PC-3 (cell line): ENCODE measurements at regions not wholly inside any gene's neighbourhood (a gene's known extent, or its start where the extent isn't known, plus 50 kb on each side); places are given as distances from the start of the nearest gene placed in this dataset.

Source experiments
- ATAC-seq: fragments of 200-7000 bp; cut with Tn5 transposase; 2 replicates; pipeline ENCODE4 v1.9.1; 2020; ENCODE audit warnings: mild to moderate bottlenecking, moderate library complexity
- BruUV-seq: library from RNA; stranded (reverse); fragments of 400-500 nt; replicated peaks from 2 replicates; lab custom pipeline; 2021; lab: Mats Ljungman, UMichigan
- CTCF ChIA-PET: fragments of 300-600 bp; sonication (Branson Sonifier 250); formaldehyde crosslinking; loops from one replicate; lab custom pipeline; 2022; ENCODE audit warnings: antibody characterized with exemption; lab: Charles Lee
- POLR2A ChIA-PET: fragments of 300-600 bp; sonication (Branson Sonifier 250); formaldehyde crosslinking; loops from one replicate; lab custom pipeline; 2022; ENCODE audit warnings: antibody characterized with exemption; ENCODE audit not compliant: unreplicated experiment; lab: Charles Lee
- DNase-seq: peaks from one replicate; pipeline ENCODE4 v3.0.0-alpha.2; 2015
- H2AFZ ChIP-seq: fragments of 300-600 bp; sonication (generic); 2 replicates; pipeline ENCODE4 v1.6.0; 2016; ENCODE audit warnings: antibody characterized with exemption, low read length
- H3F3A ChIP-seq: fragments of 300-600 bp; sonication (generic); one replicate; pipeline ENCODE4 v1.6.0; 2017; ENCODE audit warnings: antibody characterized with exemption, low read length, control low read depth, mild to moderate bottlenecking; ENCODE audit not compliant: unreplicated experiment
- H3K27ac ChIP-seq: fragments of 300-600 bp; sonication (generic); 2 replicates; pipeline ENCODE4 v1.5.1; 2016; ENCODE audit warnings: mild to moderate bottlenecking, low read length
- H3K27me3 ChIP-seq: fragments of 300-600 bp; sonication (generic); 2 replicates; pipeline ENCODE4 v1.6.1; 2016; ENCODE audit warnings: low read length, mixed read lengths
- H3K36me3 ChIP-seq: fragments of 300-600 bp; sonication (generic); 2 replicates; pipeline ENCODE4 v1.6.1; 2016; ENCODE audit warnings: low read depth, mixed run types, low read length, mixed read lengths
- H3K4me1 ChIP-seq: fragments of 300-600 bp; sonication (generic); 2 replicates; pipeline ENCODE4 v1.5.1; 2016; ENCODE audit warnings: low read length; ENCODE audit not compliant: insufficient read depth
- H3K4me2 ChIP-seq: fragments of 300-600 bp; sonication (generic); 2 replicates; pipeline ENCODE4 v1.6.0; 2016; ENCODE audit warnings: low read length
- H3K4me3 ChIP-seq: fragments of 300-600 bp; sonication (generic); 2 replicates; pipeline ENCODE4 v1.5.1; 2016; ENCODE audit warnings: mild to moderate bottlenecking, low read length, mixed read lengths
- H3K79me2 ChIP-seq: fragments of 300-600 bp; sonication (generic); 2 replicates; pipeline ENCODE4 v1.6.1; 2017; ENCODE audit warnings: low read length, mixed read lengths
- H3K9ac ChIP-seq: fragments of 300-600 bp; sonication (generic); 2 replicates; pipeline ENCODE4 v1.6.0; 2016; ENCODE audit warnings: mild to moderate bottlenecking, low read length
- H3K9me2 ChIP-seq: fragments of 300-600 bp; sonication (generic); replicated peaks from 2 replicates; pipeline ENCODE4 v1.6.1; 2016; ENCODE audit warnings: mixed run types, low read length, mixed read lengths
- H3K9me3 ChIP-seq: fragments of 300-600 bp; sonication (generic); 2 replicates; pipeline ENCODE4 v1.6.1; 2016; ENCODE audit warnings: low read length, mixed read lengths
- H4K20me1 ChIP-seq: fragments of 300-600 bp; sonication (generic); 2 replicates; pipeline ENCODE4 v1.6.1; 2016; ENCODE audit warnings: low read length, mixed read lengths
- CTCF ChIP-seq: fragments of 300-600 bp; sonication (generic); conservative IDR thresholded peaks from 2 replicates; pipeline ENCODE4 v1.5.1; 2017; ENCODE audit warnings: antibody characterized with exemption, low read depth, mild to moderate bottlenecking, low read length
- EZH2 ChIP-seq: fragments of 300-600 bp; sonication (generic); IDR thresholded peaks from one replicate; pipeline ENCODE4 v1.6.1; 2017; ENCODE audit warnings: antibody characterized with exemption, mild to moderate bottlenecking, low read length; ENCODE audit not compliant: unreplicated experiment
- EZH2phosphoT487 ChIP-seq: fragments of 300-600 bp; sonication (generic); IDR thresholded peaks from 2 replicates; pipeline ENCODE4 v1.6.1; 2018; ENCODE audit warnings: mild to moderate bottlenecking, antibody characterized with exemption, low read length, borderline replicate concordance
- intact Hi-C: fragments of 100-400 bp; cut with micrococcal nuclease; formaldehyde crosslinking; loops from 2 replicates; pipeline ENCODE4 v1.9.0; 2023

GRCh38 chr1:60949826-60950197 lies 132.5 kb upstream of the NFIA start:
- H2AFZ ChIP-seq, result no peak overlapping the region
- H3K27ac ChIP-seq, result no peak overlapping the region
- H3K4me2 ChIP-seq, result no peak overlapping the region
- peaks cover 35% of the 10 kb centered on the region; the same call in 1 of the 2 replicates for H3K27me3 ChIP-seq
- H3K4me3 ChIP-seq, result no peak overlapping the region
- TF ChIP-seq EZH2 (no peak), CTCF (no peak), EZH2phosphoT487 (no peak)
- intact Hi-C loops, result no loop called here
- ChIA-PET POLR2A (no interaction called here), CTCF (no interaction called here)
- H3K9me2 ChIP-seq, result no peaks in the 10 kb centered on the region
- H3F3A ChIP-seq, result no peaks in the 10 kb centered on the region
- H3K4me1 ChIP-seq, result peaks cover 15% of the 10 kb centered on the region
- no peaks in the 10 kb centered on the region for H3K36me3 ChIP-seq
- no TSS peak for BruUV-seq
- H3K9me3 ChIP-seq, result no peaks in the 10 kb centered on the region
- ATAC-seq (no peak), DNase-seq (no peak)
- no peak overlapping the region for H3K9ac ChIP-seq
- no peaks in the 10 kb centered on the region for H4K20me1 ChIP-seq
- no peaks in the 10 kb centered on the region for H3K79me2 ChIP-seq

GRCh38 chr1:60949154-60949825 lies 133.1 kb upstream of the NFIA start:
- CTCF ChIA-PET, result no interaction called here
- Histone ChIP-seq H3K4me3 (no peak overlapping the region), H3K36me3 (no peaks in the 10 kb centered on the region), H2AFZ (no peak overlapping the region), H4K20me1 (no peaks in the 10 kb centered on the region), H3K27me3 (peaks cover 30% of the 10 kb centered on the region; the same call in 1 of the 2 replicates), H3K9me2 (no peaks in the 10 kb centered on the region), H3F3A (no peaks in the 10 kb centered on the region), H3K9ac (no peak overlapping the region), H3K27ac (no peak overlapping the region), H3K4me1 (peaks cover 15% of the 10 kb centered on the region), H3K79me2 (no peaks in the 10 kb centered on the region), H3K9me3 (no peaks in the 10 kb centered on the region), H3K4me2 (no peak overlapping the region)
- ATAC-seq, result no peak
- TF ChIP-seq EZH2 (no peak), EZH2phosphoT487 (no peak), CTCF (no peak)
- DNase-seq, result no peak
- intact Hi-C loops, result no loop called here
- POLR2A ChIA-PET, result no interaction called here
- no TSS peak for BruUV-seq

GRCh38 chr1:60948486-60948885 lies 133.9 kb upstream of the NFIA start:
- ATAC-seq (no peak), DNase-seq (no peak)
- CTCF ChIA-PET, result interaction anchor here (0.6 kb wide), 1 partner anchor 346 kb away, joined by 3 read pairs; no protein-coding TSS in a partner anchor
- POLR2A ChIA-PET, result no interaction called here
- Histone ChIP-seq H3K27ac (no peak overlapping the region), H3K9me2 (no peaks in the 10 kb centered on the region), H4K20me1 (no peaks in the 10 kb centered on the region), H3K9ac (no peak overlapping the region), H2AFZ (no peak overlapping the region), H3K36me3 (no peaks in the 10 kb centered on the region), H3K4me3 (no peak overlapping the region), H3K79me2 (no peaks in the 10 kb centered on the region), H3K4me2 (no peak overlapping the region), H3F3A (no peaks in the 10 kb centered on the region), H3K27me3 (peaks cover 23% of the 10 kb centered on the region; the same call in 1 of the 2 replicates), H3K4me1 (peaks cover 16% of the 10 kb centered on the region), H3K9me3 (no peaks in the 10 kb centered on the region)
- BruUV-seq, result no TSS peak
- TF ChIP-seq EZH2phosphoT487 (no peak), CTCF (no peak), EZH2 (no peak)
- intact Hi-C loops, result no loop called here
